HG03354 (cell line): ENCODE measurements at regions not wholly inside any gene's neighbourhood (a gene's known extent, or its start where the extent isn't known, plus 50 kb on each side); places are given as distances from the start of the nearest gene placed in this dataset.

Experiments
- ATAC-seq: cut with Tn5 transposase; IDR thresholded peaks from one replicate; pipeline ENCODE4 v1.9.1; 2021; ENCODE audit warnings: mild to moderate bottlenecking; ENCODE audit not compliant: unreplicated experiment, poor library complexity, severe bottlenecking

GRCh38 chr9:129406278-129407225, 214.3 kb downstream of the C9orf50 start:
- no peak for ATAC-seq

DNA sequence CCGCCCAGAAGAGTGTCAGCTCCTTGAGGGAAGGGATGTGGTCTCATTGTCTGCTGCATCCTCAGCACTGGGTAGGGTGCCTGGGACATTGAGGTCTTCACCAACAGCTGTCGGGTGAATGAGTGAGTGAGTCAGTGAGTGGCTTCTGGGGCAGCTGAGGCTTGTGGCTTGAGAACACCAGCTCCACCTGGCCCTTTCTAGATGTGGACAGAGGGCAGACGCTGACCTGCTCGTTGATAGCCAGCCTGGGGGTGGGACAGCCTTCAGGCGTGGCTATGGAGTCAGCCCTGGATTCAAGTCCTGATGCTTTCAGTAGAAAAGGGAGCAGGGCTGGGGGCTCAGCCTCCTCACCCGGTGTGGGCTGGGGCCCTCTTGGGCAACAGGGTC, 215.1 kb downstream of the C9orf50 start:
- no peak for ATAC-seq

- ATAC-seq = no peak
Observed at GRCh38 chr9:129405089-129405826, 215.6 kb downstream of the C9orf50 start.

DNA sequence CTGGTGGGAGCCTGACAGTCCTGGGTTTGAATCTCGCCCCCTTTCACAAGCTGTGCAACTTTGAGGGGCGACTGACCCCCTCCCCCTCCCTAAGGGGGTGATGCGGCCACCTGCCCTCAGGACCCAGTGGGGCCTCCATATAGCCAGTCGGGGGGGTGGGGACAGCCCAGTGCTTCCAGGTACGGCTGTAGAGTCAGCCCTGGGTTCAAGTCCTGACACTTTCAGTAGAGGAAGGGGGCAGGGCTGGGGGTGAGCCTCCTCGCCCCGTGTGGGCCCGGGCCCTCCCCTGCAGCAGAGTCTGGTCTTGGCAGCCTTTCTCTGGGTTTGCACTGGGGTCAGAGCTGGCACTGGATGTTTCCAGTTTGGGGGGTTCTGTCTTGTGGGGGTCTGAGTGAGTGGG, 216.3 kb downstream of the C9orf50 start:
- ATAC-seq = no peak

- no peak for ATAC-seq
Observed at GRCh38 chr9:129403779-129404620, 216.9 kb downstream of the C9orf50 start.

- no peak for ATAC-seq
Observed at GRCh38 chr9:129402931-129403778, 217.7 kb downstream of the C9orf50 start.

- ATAC-seq = no peak
Observed at GRCh38 chr9:129402371-129402739, 218.5 kb downstream of the C9orf50 start.

DNA sequence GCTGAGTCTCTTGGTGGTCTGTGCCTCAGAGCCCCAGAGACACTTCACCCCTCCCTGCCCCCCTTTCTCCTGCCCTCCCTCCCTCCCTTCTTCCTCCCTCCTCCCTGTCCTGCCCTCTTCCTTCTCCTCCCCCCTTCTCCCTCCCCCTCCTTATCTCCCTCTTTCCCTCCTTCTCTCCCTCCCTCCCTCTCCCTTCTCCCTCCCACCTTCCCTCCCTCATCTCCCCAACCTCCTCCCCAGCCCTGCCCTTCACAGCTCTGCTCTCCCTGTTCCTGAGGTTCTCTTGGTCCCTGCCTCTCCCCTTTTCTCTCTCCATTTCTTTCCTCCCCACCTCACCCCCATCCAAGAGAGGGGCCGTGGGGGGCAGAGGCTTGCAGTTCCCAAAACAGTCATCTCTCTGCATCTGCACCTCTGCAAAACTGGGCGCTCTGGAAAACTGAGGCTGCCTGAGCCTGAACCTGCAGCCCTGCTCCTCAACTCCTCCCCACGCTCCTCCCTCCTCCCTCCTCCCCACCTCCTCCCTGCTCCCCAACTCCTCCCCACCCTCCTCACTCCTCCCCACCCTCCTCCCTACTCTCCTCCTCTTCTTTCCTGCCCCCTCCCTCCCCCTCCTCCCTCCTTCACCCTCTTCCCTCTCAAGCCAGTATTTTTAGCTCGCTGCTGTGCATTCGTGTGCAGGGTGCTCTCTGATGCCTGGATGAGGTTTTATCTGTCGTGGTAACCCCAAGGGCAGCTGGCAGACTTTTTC, 219.1 kb downstream of the C9orf50 start:
- ATAC-seq = no peak

DNA sequence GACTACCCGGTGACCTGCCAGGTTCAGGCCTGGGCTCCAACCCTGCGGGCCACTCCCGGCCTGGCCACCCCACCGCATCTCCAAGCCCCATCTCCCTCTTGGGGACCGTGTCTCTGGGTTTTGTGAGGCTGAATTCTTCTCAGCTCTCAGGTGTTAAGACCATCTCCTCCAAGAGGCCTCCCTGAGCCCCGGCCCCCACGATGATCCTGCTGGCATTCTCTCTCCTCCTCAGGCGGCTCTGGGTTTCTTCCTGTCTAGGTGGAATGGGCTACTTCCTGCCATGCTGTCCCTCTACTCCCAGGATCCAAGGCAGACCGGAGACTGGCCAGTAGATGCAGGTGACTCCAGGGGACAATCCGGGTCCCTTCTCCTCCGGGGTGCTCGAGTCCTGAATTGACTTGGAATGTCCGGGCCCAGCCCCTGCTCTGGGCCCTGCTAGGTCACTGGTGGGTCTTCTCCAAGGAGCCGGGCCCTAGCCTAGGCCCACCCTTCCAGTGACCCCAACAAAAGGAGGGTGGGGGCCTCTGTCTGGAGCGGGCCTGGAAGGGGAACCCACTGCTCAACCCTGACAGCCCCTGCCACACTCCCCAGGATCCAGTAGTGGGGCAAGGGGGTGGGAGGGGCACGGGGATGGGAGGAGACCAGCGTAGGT, 219.8 kb downstream of the C9orf50 start:
- ATAC-seq = no peak

DNA sequence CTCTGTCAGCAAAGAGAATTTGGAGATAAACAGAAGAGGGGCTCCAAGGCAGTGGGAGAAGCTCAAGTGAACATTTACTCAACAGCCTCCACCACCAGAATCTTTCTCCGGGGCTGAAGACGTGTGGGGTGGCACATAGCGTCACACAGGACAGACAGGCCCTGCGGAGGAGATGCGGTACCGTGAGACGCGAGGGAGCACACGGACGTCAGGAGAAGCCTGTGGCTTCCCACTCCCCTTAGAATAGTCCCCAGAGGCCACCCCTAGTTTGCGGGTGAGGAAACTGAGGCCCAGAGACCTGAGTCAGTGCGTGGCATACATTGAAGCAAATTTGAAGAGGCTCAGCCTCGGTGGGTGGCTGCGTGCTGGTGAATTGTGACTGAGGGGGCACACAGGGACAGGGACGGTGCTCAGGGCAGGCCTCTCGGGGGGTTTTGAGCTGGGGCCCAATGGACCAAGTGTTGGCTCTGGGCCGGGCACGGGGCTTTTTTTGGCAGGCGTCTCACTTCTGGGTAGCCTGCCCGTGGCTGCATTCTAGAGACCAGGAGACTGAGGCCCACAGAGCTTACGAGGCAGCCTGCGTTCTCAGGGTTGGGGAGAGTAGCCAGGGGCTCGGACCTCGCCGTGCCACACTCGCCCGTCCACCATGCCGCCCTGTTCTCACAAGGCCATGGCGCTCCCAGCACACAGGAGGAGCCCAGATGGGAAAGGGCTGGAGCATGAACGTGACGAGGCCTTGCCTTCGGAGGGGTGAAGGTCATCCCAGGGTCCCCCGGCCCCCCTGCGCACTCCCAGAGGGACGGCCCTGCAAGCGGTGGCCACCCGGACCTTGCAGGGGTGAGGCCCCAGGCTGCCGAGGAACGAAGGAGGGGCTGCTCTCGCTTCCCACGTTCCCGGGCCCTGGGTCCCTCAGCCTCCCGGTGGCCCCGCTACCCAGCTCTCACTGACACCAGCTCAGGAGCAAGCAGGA, 220.6 kb downstream of the C9orf50 start:
- ATAC-seq = no peak

- no peak for ATAC-seq
Observed at GRCh38 chr9:129399634-129399990, 221.3 kb downstream of the C9orf50 start.

GRCh38 chr9:129398961-129399633, 221.0 kb upstream of the IER5L start:
- no peak for ATAC-seq

GRCh38 chr9:129398101-129398960, 220.3 kb upstream of the IER5L start:
- no peak for ATAC-seq

DNA sequence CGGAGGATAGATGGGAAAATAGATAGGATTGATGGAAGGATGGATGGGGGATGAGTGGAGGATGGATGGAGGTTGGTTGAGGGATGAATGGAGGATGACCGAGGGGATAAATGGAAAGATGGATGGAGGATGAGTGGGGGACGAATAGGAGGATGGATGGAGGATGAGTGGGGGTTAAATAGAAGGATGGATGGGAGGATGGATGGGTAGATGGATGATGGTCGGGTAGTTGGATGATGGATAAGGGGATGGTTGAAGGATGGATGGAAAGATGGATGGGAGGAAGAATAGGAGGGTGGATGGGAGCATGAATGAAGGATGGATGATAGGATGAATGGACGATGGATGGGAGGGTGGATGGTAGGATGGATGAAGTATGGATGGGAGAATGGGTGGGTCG, 219.3 kb upstream of the IER5L start:
- ATAC-seq = no peak

DNA sequence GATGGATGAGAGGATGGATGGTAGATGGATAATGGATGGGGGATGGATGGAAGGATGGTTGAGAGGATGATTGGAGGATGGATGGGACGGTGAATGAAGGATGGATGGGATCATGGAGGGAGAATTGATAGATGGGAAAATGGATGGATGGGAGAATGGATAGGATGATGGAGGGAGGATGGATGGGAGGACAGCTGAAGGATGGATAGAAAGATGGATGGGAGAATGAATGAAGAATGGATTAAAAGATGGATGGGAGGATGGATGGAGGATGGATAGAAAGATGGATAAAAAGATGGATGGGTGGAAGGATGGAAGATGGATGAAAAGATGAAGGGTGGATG, 218.3 kb upstream of the IER5L start:
- ATAC-seq = no peak
